HT1080 (cell line): ENCODE measurements at regions not wholly inside any gene's neighbourhood (a gene's known extent, or its start where the extent isn't known, plus 50 kb on each side); places are given as distances from the start of the nearest gene placed in this dataset.
"Not testable (repeated sequence)": the region's sequence is repeated elsewhere in the genome, so short reads cannot be mapped to it uniquely, and the experiment has no call there.

Experiments used
- DNase-seq: peaks from one replicate; pipeline ENCODE4 v3.0.0-alpha.2; 2015; ENCODE audit warnings: low read depth

GRCh38 chr10:127610816-127611215, 61.7 kb downstream of the NPS start:
- DNase-seq = no peak

GRCh38 chr10:127614484-127615017, 65.4 kb downstream of the NPS start:
- DNase-seq = no peak

- DNase-seq = no peak
Observed at GRCh38 chr10:127618797-127619196, 69.7 kb downstream of the NPS start.

- DNase-seq = no peak
Observed at GRCh38 chr10:127619546-127620325, 70.6 kb downstream of the NPS start.

GRCh38 chr10:127635882-127636281, 86.8 kb downstream of the NPS start:
- DNase-seq = no peak

GRCh38 chr10:127648885-127649284, 88.1 kb upstream of the FOXI2 start:
- DNase-seq = no peak

GRCh38 chr10:127649642-127650041, 87.3 kb upstream of the FOXI2 start:
- peak; percentile 50 for DNase-seq

- no peak for DNase-seq
Observed at GRCh38 chr10:127657056-127657455, 79.9 kb upstream of the FOXI2 start.

- DNase-seq = not testable (repeated sequence)
Observed at GRCh38 chr10:127676430-127676829, 60.6 kb upstream of the FOXI2 start.

GRCh38 chr10:127678091-127678490, 58.9 kb upstream of the FOXI2 start:
- no peak for DNase-seq

- no peak for DNase-seq
Observed at GRCh38 chr10:127679642-127680255, 57.2 kb upstream of the FOXI2 start.
